ENCODE measurements at regions not wholly inside any gene's neighbourhood (a gene's known extent, or its start where the extent isn't known, plus 50 kb on each side); places are given as distances from the start of the nearest gene placed in this dataset.

GRCh38 chrX:131704136-131704695 lies 160.3 kb downstream of the OR13H1 start:
- no peak for DNase-seq

GRCh38 chrX:131709553-131709952 lies 165.7 kb downstream of the OR13H1 start:
- DNase-seq = no peak

- no peak for DNase-seq
Observed at GRCh38 chrX:131711478-131711867, 167.6 kb downstream of the OR13H1 start.

GRCh38 chrX:131723646-131724045 lies 179.8 kb downstream of the OR13H1 start:
- no peak for DNase-seq

- no peak for DNase-seq
Observed at GRCh38 chrX:131724292-131724691, 180.4 kb downstream of the OR13H1 start.

- DNase-seq = no peak
Observed at GRCh38 chrX:131725001-131725654, 181.3 kb downstream of the OR13H1 start.

- no peak for DNase-seq
Observed at GRCh38 chrX:131727778-131728177, 183.9 kb downstream of the OR13H1 start.

GRCh38 chrX:131728295-131729145 lies 184.6 kb downstream of the OR13H1 start:
- no peak for DNase-seq

GRCh38 chrX:131729295-131729694 lies 185.4 kb downstream of the OR13H1 start:
- DNase-seq = no peak

- DNase-seq = no peak
Observed at GRCh38 chrX:131734621-131735020, 190.7 kb downstream of the OR13H1 start.

- DNase-seq = no peak
Observed at GRCh38 chrX:131735127-131735526, 191.3 kb downstream of the OR13H1 start.

- DNase-seq = no peak
Observed at GRCh38 chrX:131739823-131740222, 195.9 kb downstream of the OR13H1 start.

GRCh38 chrX:131741103-131741581 lies 197.3 kb downstream of the OR13H1 start:
- DNase-seq = no peak

- no peak for DNase-seq
Observed at GRCh38 chrX:131745942-131746489, 202.1 kb downstream of the OR13H1 start.

GRCh38 chrX:131746491-131746968 lies 202.7 kb downstream of the OR13H1 start:
- DNase-seq = no peak

GRCh38 chrX:131747173-131747572 lies 203.3 kb downstream of the OR13H1 start:
- DNase-seq = no peak

- no peak for DNase-seq
Observed at GRCh38 chrX:131752493-131753198, 208.8 kb downstream of the OR13H1 start.

- no peak for DNase-seq
Observed at GRCh38 chrX:131762802-131763234, 218.9 kb downstream of the OR13H1 start.

GRCh38 chrX:131763674-131764073 lies 219.8 kb downstream of the OR13H1 start:
- no peak for DNase-seq

- DNase-seq = no peak
Observed at GRCh38 chrX:131764216-131764615, 220.3 kb downstream of the OR13H1 start.

- no peak for DNase-seq
Observed at GRCh38 chrX:131778269-131779218, 234.7 kb downstream of the OR13H1 start.

Measured in fibroblast of skin of right quadriceps (primary cell).